Inflammatory macrophage treated with lipopolysaccharide for 1 hour (primary cell): ENCODE measurements at regions not wholly inside any gene's neighbourhood (a gene's known extent, or its start where the extent isn't known, plus 50 kb on each side); places are given as distances from the start of the nearest gene placed in this dataset.
"Not testable (repeated sequence)": the region's sequence is repeated elsewhere in the genome, so short reads cannot be mapped to it uniquely, and the experiment has no call there.

Source experiments
- DNase-seq, 2 donors: peaks; one replicate each; pipeline ENCODE4 v3.0.0-alpha.2; 2020 to 2022

GRCh38 chr6:104486035-104486434, 373.7 kb downstream of the HACE1 start:
- no peak for DNase-seq

- no peak for DNase-seq
These were observed 375.1 kb downstream of the HACE1 start for GRCh38 chr6:104484626-104485025.

- DNase-seq, result no peak
These were observed 375.5 kb downstream of the HACE1 start for GRCh38 chr6:104484191-104484590.

- DNase-seq, result peak in 1 of 2 donors; percentile 3
These were observed 376.4 kb downstream of the HACE1 start for GRCh38 chr6:104483225-104483834.

- DNase-seq, result no peak
These were observed 382.1 kb downstream of the HACE1 start for GRCh38 chr6:104477569-104477968.

- DNase-seq, result no peak
These were observed 386.7 kb downstream of the HACE1 start for GRCh38 chr6:104473021-104473429.

- DNase-seq, result no peak
These were observed 387.5 kb downstream of the HACE1 start for GRCh38 chr6:104472021-104472901.

- no peak for DNase-seq
These were observed 393.4 kb downstream of the HACE1 start for GRCh38 chr6:104466306-104466705.

- no peak for DNase-seq
These were observed 396.7 kb downstream of the HACE1 start for GRCh38 chr6:104462811-104463599.

- DNase-seq, result no peak
These were observed 398.8 kb downstream of the HACE1 start for GRCh38 chr6:104460738-104461483.

- no peak for DNase-seq
These were observed 400.2 kb downstream of the HACE1 start for GRCh38 chr6:104459543-104459942.

GRCh38 chr6:104449918-104450317, 409.8 kb downstream of the HACE1 start:
- no peak for DNase-seq

GRCh38 chr6:104446101-104447080, 413.3 kb downstream of the HACE1 start:
- not testable (repeated sequence) for DNase-seq

- no peak for DNase-seq
These were observed 425.2 kb downstream of the HACE1 start for GRCh38 chr6:104434519-104434918.

GRCh38 chr6:104431096-104431495, 428.6 kb downstream of the HACE1 start:
- no peak for DNase-seq

GRCh38 chr6:104428184-104428583, 431.5 kb downstream of the HACE1 start:
- no peak for DNase-seq

- no peak for DNase-seq
These were observed 436.0 kb downstream of the HACE1 start for GRCh38 chr6:104423691-104424090.

GRCh38 chr6:104421650-104422049, 438.1 kb downstream of the HACE1 start:
- DNase-seq, result no peak

- no peak for DNase-seq
These were observed 440.9 kb downstream of the HACE1 start for GRCh38 chr6:104418839-104419238.

GRCh38 chr6:104418125-104418524, 441.6 kb downstream of the HACE1 start:
- peak; percentile 4 to 7 for DNase-seq

GRCh38 chr6:104414723-104415122, 445.0 kb downstream of the HACE1 start:
- DNase-seq, result no peak
